Activated T-cell treated with anti-CD3 and anti-CD28 coated beads, Interleukin-2, amount 50 U/mL, for 72 hours (primary cell): ENCODE measurements at regions not wholly inside any gene's neighbourhood (a gene's known extent, or its start where the extent isn't known, plus 50 kb on each side); places are given as distances from the start of the nearest gene placed in this dataset.
"Not testable (repeated sequence)": the region's sequence is repeated elsewhere in the genome, so short reads cannot be mapped to it uniquely, and the experiment has no call there.

Experiments
- ATAC-seq, 2 donors: fragments of 150-1000 bp; cut with Tn5 transposase; replicated peaks in 1 of 2; 2 replicates each; pipeline ENCODE4 v1.10.0; 2021; ENCODE audit warnings: moderate library complexity in 2 of 2, mild to moderate bottlenecking in 1 of 2
- DNase-seq, 2 donors: peaks; one replicate each; pipeline ENCODE4 v3.0.0; 2021 to 2022; ENCODE audit warnings: mixed read lengths in 1 of 2
- H3K27ac Mint-ChIP-seq: one replicate; pipeline ENCODE4 v1.8.0; 2022; ENCODE audit warnings: mild to moderate bottlenecking, moderate library complexity, mixed read lengths
- H3K27me3 Mint-ChIP-seq: one replicate; pipeline ENCODE4 v1.8.0; 2022; ENCODE audit warnings: low read depth, mixed read lengths
- H3K36me3 Mint-ChIP-seq, 2 donors: one replicate each; pipeline ENCODE4 v1.8.0; 2022; ENCODE audit warnings: mixed read lengths in 2 of 2, mild to moderate bottlenecking in 1 of 2; ENCODE audit not compliant: insufficient read depth in 2 of 2
- H3K4me1 Mint-ChIP-seq: one replicate; pipeline ENCODE4 v1.8.0; 2022; ENCODE audit warnings: low read depth, mixed read lengths
- H3K4me3 Mint-ChIP-seq, 2 donors: one replicate each; pipeline ENCODE4 v1.8.0; 2022; ENCODE audit warnings: mild to moderate bottlenecking in 2 of 2, mixed read lengths in 2 of 2, moderate library complexity in 2 of 2
- H3K9me3 Mint-ChIP-seq, 2 donors: one replicate each; pipeline ENCODE4 v1.8.0; 2022; ENCODE audit warnings: mixed read lengths in 2 of 2

DNA sequence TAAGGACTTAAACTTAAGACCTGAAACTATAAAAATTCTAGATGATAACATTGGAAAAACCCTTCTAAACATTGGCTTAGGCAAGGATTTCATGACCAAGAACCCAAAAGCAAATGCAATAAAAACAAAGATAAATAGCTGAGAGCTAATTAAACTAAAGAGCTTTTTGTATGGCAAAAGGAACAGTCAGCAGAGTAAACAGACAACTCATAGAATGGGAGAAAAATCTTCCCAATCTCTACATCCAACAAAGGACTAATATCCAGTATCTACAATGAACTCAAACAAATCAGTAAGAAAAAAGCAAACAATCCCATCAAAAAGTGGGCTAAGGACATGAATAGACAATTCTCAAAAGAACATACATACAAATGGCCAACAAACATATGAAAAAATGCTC lies 316.1 kb downstream of the HGF start:
- H3K36me3 Mint-ChIP-seq, ATAC-seq, H3K27ac Mint-ChIP-seq, DNase-seq, H3K27me3 Mint-ChIP-seq, H3K9me3 Mint-ChIP-seq, H3K4me3 Mint-ChIP-seq, H3K4me1 Mint-ChIP-seq: not testable (repeated sequence)

DNA sequence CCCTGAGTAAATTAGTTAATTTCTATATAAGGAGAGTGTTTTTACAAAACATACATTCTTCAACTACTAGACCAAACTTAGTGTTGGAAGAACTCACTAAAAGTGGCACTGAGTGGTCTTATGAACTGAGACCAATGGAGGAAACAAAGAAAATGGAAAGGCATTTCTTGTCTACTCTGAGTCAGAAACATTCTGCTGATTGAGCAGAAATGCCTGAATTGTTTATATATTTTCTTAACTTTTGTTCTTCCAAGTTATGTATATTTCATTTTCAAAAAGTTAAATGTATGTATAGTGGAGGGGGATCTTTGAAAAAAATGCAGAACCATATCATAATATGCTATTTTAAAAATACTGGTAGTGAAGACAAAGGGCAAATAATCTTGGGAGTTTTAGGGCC lies 320.7 kb downstream of the HGF start:
- H3K4me3 Mint-ChIP-seq, result no peak overlapping the region
- no peaks in the 10 kb centered on the region for H3K27me3 Mint-ChIP-seq
- no peaks in the 10 kb centered on the region for H3K36me3 Mint-ChIP-seq
- no peaks in the 10 kb centered on the region for H3K4me1 Mint-ChIP-seq
- DNase-seq, result no peak
- no peak overlapping the region for H3K27ac Mint-ChIP-seq
- peaks cover 1 to 2% of the 10 kb centered on the region in 2 donors for H3K9me3 Mint-ChIP-seq
- no peak for ATAC-seq

DNA sequence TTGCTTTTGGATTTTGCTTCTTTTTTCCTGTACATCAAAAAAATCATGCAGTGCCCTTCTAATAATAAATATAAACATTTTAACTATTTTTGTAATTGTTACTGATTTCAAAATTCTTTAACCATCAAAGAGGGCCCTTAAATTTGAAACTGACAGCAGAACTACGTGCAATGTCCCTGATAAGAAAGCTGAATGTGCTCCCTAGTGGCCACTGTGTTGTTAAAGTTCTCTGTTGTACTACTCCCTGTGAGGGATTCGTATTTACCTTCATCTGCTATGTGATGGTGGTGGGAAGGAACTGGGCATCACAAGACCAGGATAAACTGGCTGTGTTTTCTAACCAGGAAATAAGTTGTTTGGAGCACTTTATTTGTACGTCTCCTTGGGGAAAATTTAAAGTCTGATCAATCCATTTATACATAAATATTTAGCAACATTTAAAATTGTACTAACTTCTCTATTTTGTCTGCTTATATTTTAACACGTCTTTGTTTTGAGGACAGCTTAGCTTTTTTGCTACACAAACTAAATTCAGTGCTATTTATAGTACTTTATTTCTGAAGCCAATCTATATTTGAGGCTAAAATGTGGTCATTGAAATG lies 322.4 kb downstream of the HGF start:
- peaks cover 1 to 2% of the 10 kb centered on the region in 2 donors for H3K9me3 Mint-ChIP-seq
- H3K36me3 Mint-ChIP-seq, result no peaks in the 10 kb centered on the region
- H3K27me3 Mint-ChIP-seq, result no peaks in the 10 kb centered on the region
- H3K27ac Mint-ChIP-seq, result no peak overlapping the region
- no peaks in the 10 kb centered on the region for H3K4me1 Mint-ChIP-seq
- no peak for DNase-seq
- H3K4me3 Mint-ChIP-seq, result no peak overlapping the region
- no peak for ATAC-seq

DNA sequence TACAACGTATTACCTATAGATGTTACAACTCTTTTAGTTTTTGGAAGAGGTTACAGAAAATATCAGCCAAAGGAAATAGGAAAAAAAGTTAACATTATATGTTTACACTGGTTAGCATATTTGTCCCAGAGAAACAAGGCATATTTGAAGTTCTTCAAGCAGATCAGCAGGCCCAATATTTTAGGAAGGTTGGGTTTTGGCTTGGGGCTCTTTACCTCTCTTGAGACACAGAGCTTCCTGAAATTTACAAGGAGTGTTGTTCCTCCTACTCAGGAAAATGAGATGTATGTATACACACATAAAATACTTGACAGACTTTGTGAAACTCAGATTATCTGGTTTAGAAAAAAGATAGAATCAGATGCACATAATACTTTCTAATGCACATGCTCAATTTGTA lies 323.6 kb downstream of the HGF start:
- no peak overlapping the region for H3K4me3 Mint-ChIP-seq
- no peak for ATAC-seq
- no peaks in the 10 kb centered on the region for H3K36me3 Mint-ChIP-seq
- H3K27me3 Mint-ChIP-seq, result no peaks in the 10 kb centered on the region
- H3K4me1 Mint-ChIP-seq, result no peaks in the 10 kb centered on the region
- H3K27ac Mint-ChIP-seq, result no peak overlapping the region
- no peak for DNase-seq
- no peaks in the 10 kb centered on the region for H3K9me3 Mint-ChIP-seq

DNA sequence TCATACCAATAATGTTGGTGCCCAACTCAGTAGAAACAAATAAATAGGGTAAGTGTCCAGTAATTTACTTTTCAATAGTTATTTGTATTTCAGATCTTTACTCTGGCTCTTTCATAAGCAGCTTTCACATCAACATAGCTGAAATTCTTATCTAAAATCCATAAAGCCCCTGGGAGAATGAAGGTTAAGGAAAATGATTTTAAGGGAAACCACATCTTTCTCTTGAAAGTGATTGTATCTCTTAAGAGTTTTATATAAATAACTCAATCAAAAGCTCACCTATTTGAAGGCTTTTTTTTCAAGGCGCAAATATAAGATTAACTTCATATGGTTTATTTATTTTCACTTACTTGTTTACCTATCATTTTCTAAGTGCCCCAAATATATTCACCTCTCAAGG lies 324.4 kb downstream of the HGF start:
- Mint-ChIP-seq H3K27ac (no peak overlapping the region), H3K4me1 (no peaks in the 10 kb centered on the region), H3K36me3 (no peaks in the 10 kb centered on the region), H3K27me3 (no peaks in the 10 kb centered on the region), H3K4me3 (no peak overlapping the region), H3K9me3 (peaks cover 0 to 3% of the 10 kb centered on the region in 2 donors)
- DNase-seq, result no peak
- ATAC-seq, result no peak

DNA sequence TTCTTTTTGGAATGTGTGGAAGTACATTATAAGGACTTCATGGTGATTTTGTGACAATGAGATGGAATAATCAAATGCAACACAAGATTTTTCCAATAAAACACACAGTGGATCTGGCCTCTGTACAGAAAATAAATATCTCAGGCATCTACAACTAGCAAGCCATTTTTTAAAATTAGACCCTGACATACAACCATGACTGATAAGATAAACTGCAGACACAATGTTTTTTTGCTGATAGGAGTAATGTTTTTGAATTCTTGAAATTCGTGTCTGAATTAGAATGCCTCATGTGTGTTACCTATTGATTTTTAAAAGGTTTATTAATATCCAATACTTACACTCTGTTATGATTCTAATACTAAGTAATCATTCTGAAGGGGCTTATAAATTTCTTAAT lies 328.1 kb downstream of the HGF start:
- Mint-ChIP-seq H3K27ac (no peak overlapping the region), H3K9me3 (peaks cover 5 to 7% of the 10 kb centered on the region in 2 donors), H3K27me3 (no peaks in the 10 kb centered on the region), H3K4me1 (no peaks in the 10 kb centered on the region), H3K36me3 (peaks cover 0 to 3% of the 10 kb centered on the region in 2 donors), H3K4me3 (no peak overlapping the region)
- ATAC-seq (no peak), DNase-seq (no peak)

DNA sequence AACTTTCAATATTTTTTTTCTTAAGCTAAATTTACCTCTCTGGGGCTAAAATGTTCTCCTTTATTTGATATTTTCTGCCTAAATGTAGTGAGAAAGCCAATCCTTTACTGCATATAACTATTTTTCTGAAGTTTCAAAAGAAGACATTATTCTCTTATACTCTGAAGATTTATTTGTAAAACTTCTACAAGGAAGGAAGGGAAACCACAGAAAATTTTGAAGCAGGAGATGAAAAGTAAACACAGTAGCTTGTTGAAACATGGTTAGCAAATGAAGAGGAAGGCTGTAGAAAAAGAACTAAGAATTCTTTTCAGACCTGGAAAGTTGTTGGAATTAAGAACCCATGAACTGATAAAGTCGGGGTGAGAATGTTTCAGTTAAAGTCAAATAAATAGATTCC lies 330.3 kb downstream of the HGF start:
- DNase-seq, result no peak
- Mint-ChIP-seq H3K27ac (no peak overlapping the region), H3K9me3 (peaks cover 8 to 12% of the 10 kb centered on the region in 2 donors), H3K36me3 (peaks cover 0 to 5% of the 10 kb centered on the region in 2 donors), H3K27me3 (no peaks in the 10 kb centered on the region), H3K4me1 (no peaks in the 10 kb centered on the region), H3K4me3 (no peak overlapping the region)
- no peak for ATAC-seq

DNA sequence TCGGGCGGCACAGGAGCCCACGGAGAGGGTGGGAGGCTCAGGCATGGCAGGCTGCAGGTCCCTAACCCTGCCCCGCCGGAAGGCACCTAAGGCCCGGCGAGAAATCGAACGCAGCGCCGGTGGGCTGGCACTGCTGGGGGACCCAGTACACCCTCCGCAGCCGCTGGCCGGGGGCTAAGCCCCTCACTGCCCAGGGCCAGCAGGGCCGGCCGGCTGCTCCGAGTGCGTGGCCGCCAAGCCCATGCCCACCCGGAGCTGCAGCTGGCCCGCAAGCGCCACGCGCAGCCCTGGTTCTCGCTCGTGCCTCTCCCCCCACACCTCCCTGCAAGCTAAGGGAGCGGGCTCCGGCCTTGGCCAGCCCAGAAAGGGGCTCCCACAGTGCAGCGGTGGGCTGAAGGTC lies 332.7 kb downstream of the HGF start:
- H3K27me3 Mint-ChIP-seq, DNase-seq, H3K36me3 Mint-ChIP-seq, ATAC-seq, H3K4me3 Mint-ChIP-seq, H3K4me1 Mint-ChIP-seq, H3K27ac Mint-ChIP-seq: not testable (repeated sequence)
- peaks cover 8 to 15% of the 10 kb centered on the region in 2 donors for H3K9me3 Mint-ChIP-seq

DNA sequence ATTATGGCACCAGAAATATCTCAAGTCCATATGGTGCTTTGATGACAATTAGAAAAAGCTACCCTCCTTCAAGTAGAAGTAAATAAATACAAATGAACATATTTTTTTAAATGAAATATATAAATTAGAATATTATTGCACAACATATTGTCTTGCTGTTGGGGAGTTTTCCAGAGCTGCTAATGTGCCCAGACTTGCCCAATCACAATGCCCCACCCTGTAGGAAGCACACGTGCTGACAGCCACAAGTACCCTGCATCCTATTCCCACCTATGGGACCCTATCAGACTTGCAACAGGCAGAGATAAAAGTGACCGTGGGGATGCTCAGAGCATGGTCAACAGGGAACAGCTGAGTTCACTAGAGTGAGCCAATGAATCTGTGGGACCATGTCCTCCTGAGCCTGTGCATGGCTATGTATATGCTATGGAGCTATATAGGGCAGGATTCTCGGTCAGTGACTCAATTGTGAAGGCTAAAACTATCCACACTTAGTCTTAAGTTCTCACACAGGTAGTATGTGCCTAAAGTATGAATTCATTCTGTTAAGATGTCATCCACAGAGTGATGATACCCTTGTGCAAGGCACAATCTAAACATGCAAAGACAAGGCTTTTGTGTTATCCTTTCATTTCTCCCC lies 336.0 kb downstream of the HGF start:
- Mint-ChIP-seq H3K36me3 (peaks cover 0 to 6% of the 10 kb centered on the region in 2 donors), H3K27ac (no peak overlapping the region)
- DNase-seq, result no peak

DNA sequence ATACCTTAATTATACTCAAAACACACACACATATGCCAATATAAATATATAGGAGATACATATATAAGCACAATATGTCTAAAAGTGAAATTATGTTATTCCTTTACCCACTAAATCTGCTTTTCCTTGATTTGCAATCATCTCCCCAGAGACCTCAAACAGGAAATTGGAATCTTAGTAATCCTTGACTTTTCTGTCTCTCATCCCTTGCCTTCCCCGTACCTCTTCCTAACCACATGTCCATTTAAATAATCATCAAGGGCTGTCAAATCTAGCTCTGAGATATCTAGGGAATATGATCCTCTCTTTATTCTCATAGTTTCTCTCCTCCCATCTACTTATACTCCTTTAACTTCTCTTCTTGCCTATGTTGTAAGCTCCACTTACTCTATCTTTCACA lies 336.6 kb downstream of the HGF start:
- DNase-seq (no peak), ATAC-seq (no peak)
- no peak overlapping the region for H3K4me3 Mint-ChIP-seq
- no peaks in the 10 kb centered on the region for H3K4me1 Mint-ChIP-seq
- H3K9me3 Mint-ChIP-seq, result peaks cover 8 to 21% of the 10 kb centered on the region in 2 donors
- no peak overlapping the region for H3K27ac Mint-ChIP-seq
- H3K27me3 Mint-ChIP-seq, result no peaks in the 10 kb centered on the region
- peaks cover 0 to 6% of the 10 kb centered on the region in 2 donors for H3K36me3 Mint-ChIP-seq

More for the DNA sequence above, 336.0 kb downstream of the HGF start:
- Mint-ChIP-seq H3K4me3 (no peak overlapping the region), H3K27me3 (no peaks in the 10 kb centered on the region), H3K9me3 (peaks cover 8 to 21% of the 10 kb centered on the region in 2 donors), H3K4me1 (no peaks in the 10 kb centered on the region)
- ATAC-seq, result no peak

DNA sequence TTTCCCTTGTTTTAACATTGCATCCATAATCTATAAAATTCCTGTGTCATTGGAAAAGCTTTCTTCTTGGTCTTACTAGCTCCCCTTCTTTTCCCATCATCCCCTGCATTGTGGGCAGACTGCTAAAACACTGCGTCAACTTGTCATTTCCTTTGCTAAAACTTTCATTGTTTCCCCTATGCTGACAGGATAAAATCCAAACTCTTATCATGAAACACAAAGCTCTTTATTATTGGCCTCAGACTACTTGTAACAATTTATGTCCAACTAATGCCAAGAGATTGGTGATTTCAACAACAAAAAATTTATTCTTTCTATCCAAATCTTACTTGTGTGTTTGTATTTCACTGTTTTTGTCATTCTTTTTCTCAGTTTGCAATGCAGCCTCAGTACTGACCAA lies 339.1 kb downstream of the HGF start:
- Mint-ChIP-seq H3K4me1 (no peaks in the 10 kb centered on the region), H3K27ac (no peak overlapping the region), H3K27me3 (no peaks in the 10 kb centered on the region), H3K36me3 (peaks cover 0 to 1% of the 10 kb centered on the region in 2 donors), H3K9me3 (peaks cover 0 to 12% of the 10 kb centered on the region in 2 donors), H3K4me3 (no peak overlapping the region)
- DNase-seq (no peak), ATAC-seq (no peak)

DNA sequence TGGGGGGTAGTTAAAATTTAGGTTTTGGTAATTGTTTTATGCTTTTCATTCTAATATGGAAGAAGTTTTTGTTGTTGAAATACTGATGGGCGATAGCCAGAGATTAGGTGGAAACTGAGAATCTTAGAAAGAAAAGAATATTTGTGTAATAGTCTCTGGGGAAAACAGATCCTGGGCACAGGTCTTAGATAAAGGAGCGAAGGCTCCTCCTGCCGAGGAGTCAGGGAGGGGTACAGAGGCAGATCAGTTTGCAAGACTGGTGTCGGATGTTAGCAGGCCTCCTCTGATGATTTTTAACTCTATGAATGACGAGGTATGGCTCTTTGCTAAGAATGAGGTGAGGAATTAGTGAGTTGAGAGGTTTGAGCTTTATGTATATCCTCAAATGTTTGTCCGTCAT lies 339.7 kb downstream of the HGF start:
- Mint-ChIP-seq H3K4me3 (no peak overlapping the region), H3K27me3 (no peaks in the 10 kb centered on the region), H3K27ac (no peak overlapping the region), H3K4me1 (no peaks in the 10 kb centered on the region), H3K9me3 (peaks cover 2 to 14% of the 10 kb centered on the region in 2 donors), H3K36me3 (peaks cover 0 to 3% of the 10 kb centered on the region in 2 donors)
- DNase-seq, result no peak
- no peak for ATAC-seq

DNA sequence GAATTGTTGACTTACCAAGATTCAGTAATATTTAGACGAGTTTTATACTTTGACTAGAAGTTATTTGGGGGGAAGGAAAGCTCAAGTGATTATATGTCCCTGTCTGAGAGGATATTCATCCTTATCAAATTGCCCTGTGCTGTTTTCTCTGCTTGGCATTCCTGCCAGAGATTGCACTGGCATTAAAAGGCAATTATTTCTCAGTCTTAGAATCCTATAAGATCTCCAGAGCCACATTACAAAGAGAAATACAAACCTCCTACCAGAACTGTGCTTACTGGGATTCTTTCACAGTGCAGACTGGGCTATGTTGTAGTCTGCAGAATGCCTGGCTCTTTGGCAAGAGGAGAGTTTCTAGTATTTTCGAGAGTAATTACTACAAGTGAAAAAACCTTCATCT lies 342.4 kb downstream of the HGF start:
- Mint-ChIP-seq H3K27me3 (no peaks in the 10 kb centered on the region), H3K36me3 (peaks cover 0 to 3% of the 10 kb centered on the region in 2 donors), H3K27ac (no peak overlapping the region), H3K4me3 (no peak overlapping the region), H3K9me3 (peaks cover 2 to 12% of the 10 kb centered on the region in 2 donors), H3K4me1 (no peaks in the 10 kb centered on the region)
- DNase-seq (no peak), ATAC-seq (no peak)
